Testis (tissue), 2 donors: ENCODE measurements at regions not wholly inside any gene's neighbourhood (a gene's known extent, or its start where the extent isn't known, plus 50 kb on each side); places are given as distances from the start of the nearest gene placed in this dataset.

ENCODE experiments used
- DNase-seq: peaks from one replicate; pipeline ENCODE4 v3.0.0-alpha.2; 2019
- H3K27ac ChIP-seq, 2 donors: fragments of 200-600 bp; sonication (generic); one replicate each; pipeline ENCODE4 v1.5.1; 2019
- H3K27me3 ChIP-seq: fragments of 200-600 bp; sonication (generic); one replicate; pipeline ENCODE4 v1.5.1; 2019
- H3K36me3 ChIP-seq: fragments of 200-600 bp; sonication (generic); one replicate; pipeline ENCODE4 v1.5.1; 2017; ENCODE audit warnings: low read depth; ENCODE audit errors: missing control alignments
- H3K4me1 ChIP-seq: fragments of 200-600 bp; sonication (generic); one replicate; pipeline ENCODE4 v1.5.1; 2019
- H3K4me3 ChIP-seq, 2 donors: fragments of 200-600 bp; sonication (generic); one replicate each; pipeline ENCODE4 v1.5.1; 2017 to 2019
- H3K9me3 ChIP-seq: fragments of 200-600 bp; sonication (generic); one replicate; pipeline ENCODE4 v1.5.1; 2017
- POLR2A ChIP-seq: fragments of 450-650 bp; IDR thresholded peaks from one replicate; pipeline ENCODE4 v1.6.1; 2017; ENCODE audit warnings: antibody characterized with exemption, mild to moderate bottlenecking, moderate library complexity
- WGBS, 2 donors: methylation state at CpG; one replicate each; pipeline ENCODE4 v1.1.5; 2018; 5-methylcytosine and 5-hydroxymethylcytosine counted together
- intact Hi-C: fragments of 100-400 bp; cut with DNase I; formaldehyde crosslinking; loops from one replicate; pipeline ENCODE4 v1.15.1; 2023; ENCODE audit warnings: low total_unique reads
- TF ChIP-seq, protein P1 (sequence below), 3 experiments: fragments of 450-650 bp in 2 of 3; fragments of 200-600 bp in 1 of 3; sonication (generic) in 1 of 3; IDR thresholded peaks; one replicate each; pipeline ENCODE4 v1.5.1; 2016 to 2019; ENCODE audit warnings: antibody characterized with exemption in 3 of 3, mild to moderate bottlenecking in 2 of 3, moderate library complexity in 1 of 3

DNA sequence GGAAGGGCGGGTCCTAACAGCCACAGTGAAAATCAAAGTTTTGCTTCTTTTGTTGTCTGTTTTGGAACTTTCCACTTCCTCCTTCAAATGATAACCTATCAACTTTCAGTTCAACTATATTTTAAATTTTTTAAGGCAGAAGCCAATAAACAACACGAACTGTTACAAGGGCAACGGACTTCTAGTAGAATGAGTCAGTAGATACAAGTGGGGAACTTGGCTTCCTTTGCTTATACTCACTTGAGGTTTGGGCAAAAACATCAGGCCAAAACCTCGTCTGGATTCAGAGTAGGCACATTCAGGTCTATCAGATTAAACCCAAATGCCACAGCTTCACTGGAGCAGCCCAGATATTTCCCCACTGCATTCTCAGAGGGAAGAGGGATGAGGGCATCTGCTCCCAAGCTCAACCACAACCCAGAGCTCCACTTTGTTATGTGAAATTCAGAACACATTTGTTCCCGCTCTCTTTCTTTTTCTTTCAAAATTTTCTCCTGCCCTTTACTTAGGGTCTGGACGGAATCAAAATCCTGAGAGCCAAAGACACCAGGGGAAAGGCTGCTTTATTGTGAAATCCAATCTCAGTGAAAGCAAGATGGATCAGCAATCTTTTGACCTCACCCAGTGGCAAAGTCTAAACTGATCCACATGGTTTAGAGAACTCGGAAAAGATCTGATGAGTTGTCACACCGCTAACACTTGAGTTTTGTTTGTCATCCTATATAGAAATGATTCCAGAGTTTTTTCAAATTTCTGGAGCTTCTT is 152.5 kb upstream of the BTG1 start:
- no peaks in the 10 kb centered on the region for H3K27me3 ChIP-seq
- intact Hi-C loops, result no loop called here
- H3K27ac ChIP-seq, result peak overlapping the region in 1 of 2 donors; percentile 14
- 75 to 78% methylated on average over 8 of the region's 8 CpGs for WGBS, 2 donors
- no peak overlapping the region for H3K4me3 ChIP-seq
- no peak for TF ChIP-seq POLR2A
- TF ChIP-seq, protein P1, sequence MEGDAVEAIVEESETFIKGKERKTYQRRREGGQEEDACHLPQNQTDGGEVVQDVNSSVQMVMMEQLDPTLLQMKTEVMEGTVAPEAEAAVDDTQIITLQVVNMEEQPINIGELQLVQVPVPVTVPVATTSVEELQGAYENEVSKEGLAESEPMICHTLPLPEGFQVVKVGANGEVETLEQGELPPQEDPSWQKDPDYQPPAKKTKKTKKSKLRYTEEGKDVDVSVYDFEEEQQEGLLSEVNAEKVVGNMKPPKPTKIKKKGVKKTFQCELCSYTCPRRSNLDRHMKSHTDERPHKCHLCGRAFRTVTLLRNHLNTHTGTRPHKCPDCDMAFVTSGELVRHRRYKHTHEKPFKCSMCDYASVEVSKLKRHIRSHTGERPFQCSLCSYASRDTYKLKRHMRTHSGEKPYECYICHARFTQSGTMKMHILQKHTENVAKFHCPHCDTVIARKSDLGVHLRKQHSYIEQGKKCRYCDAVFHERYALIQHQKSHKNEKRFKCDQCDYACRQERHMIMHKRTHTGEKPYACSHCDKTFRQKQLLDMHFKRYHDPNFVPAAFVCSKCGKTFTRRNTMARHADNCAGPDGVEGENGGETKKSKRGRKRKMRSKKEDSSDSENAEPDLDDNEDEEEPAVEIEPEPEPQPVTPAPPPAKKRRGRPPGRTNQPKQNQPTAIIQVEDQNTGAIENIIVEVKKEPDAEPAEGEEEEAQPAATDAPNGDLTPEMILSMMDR (IDR thresholded peaks at IDR 0.05), result no peak
- no peaks in the 10 kb centered on the region for H3K36me3 ChIP-seq
- DNase-seq, result no peak
- H3K4me1 ChIP-seq, result no peaks in the 10 kb centered on the region
- no peaks in the 10 kb centered on the region for H3K9me3 ChIP-seq

DNA sequence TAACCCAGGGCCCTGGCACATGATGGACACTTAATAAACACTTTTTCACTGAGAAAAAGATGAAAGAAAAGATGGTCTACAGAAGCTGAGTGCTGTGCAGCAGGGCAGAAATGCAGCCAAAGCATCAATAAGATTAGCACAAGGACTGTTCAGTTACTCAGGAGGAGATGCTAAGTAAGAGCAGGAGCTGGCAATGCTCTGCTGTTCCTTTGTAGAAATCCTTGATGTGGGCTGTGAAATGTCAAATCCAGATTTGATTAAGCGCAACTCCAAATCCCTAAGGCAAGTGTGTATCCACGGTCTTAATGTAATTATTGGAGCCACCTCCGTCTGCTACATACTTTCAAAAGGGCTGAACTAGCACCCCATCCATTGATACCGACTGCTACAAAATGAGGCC is 151.8 kb upstream of the BTG1 start:
- intact Hi-C loops, result no loop called here
- no peak overlapping the region for H3K27ac ChIP-seq
- no peaks in the 10 kb centered on the region for H3K9me3 ChIP-seq
- H3K27me3 ChIP-seq, result no peaks in the 10 kb centered on the region
- WGBS, 2 donors, result 70 to 89% methylated on average over 4 of the region's 4 CpGs
- H3K36me3 ChIP-seq, result no peaks in the 10 kb centered on the region
- no peak overlapping the region for H3K4me3 ChIP-seq
- DNase-seq, result no peak
- TF ChIP-seq, protein P1 (IDR thresholded peaks at IDR 0.05), result no peak
- no peak for TF ChIP-seq POLR2A
- no peaks in the 10 kb centered on the region for H3K4me1 ChIP-seq

DNA sequence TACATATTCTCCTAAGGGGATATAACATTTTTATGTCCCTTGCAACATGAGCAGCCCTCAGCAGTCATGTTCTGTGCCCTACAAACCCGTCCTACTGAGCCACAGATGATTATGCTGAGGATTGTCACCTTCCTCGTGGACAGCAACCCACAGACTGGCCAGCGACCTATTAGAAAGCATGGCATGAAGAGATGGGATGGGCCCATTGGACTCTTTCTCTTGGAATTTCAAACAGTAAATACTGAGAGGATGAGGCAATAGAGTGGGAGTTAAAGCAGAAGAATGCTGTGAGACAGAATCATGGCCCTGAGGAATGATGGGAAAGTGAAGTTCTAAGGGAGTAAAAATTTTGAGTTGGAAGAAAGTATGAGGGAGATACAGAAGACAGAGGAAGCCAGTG is 149.9 kb upstream of the BTG1 start:
- no peak overlapping the region for H3K4me3 ChIP-seq
- H3K36me3 ChIP-seq, result no peaks in the 10 kb centered on the region
- TF ChIP-seq POLR2A, result no peak
- TF ChIP-seq, protein P1 (IDR thresholded peaks at IDR 0.05), result no peak
- DNase-seq, result no peak
- WGBS, 2 donors, result 90 to 91% methylated on average over 3 of the region's 3 CpGs
- no peak overlapping the region for H3K27ac ChIP-seq
- no peaks in the 10 kb centered on the region for H3K27me3 ChIP-seq
- intact Hi-C loops, result no loop called here
- H3K4me1 ChIP-seq, result no peaks in the 10 kb centered on the region
- no peaks in the 10 kb centered on the region for H3K9me3 ChIP-seq

- no peaks in the 10 kb centered on the region for H3K27me3 ChIP-seq
- H3K4me1 ChIP-seq, result no peaks in the 10 kb centered on the region
- H3K9me3 ChIP-seq, result no peaks in the 10 kb centered on the region
- 87 to 97% methylated on average over 4 of the region's 4 CpGs for WGBS, 2 donors
- H3K27ac ChIP-seq, result no peak overlapping the region
- H3K4me3 ChIP-seq, result no peak overlapping the region
- no peak for DNase-seq
- intact Hi-C loops, result no loop called here
- TF ChIP-seq, protein P1 (IDR thresholded peaks at IDR 0.05), result no peak
- no peak for TF ChIP-seq POLR2A
- H3K36me3 ChIP-seq, result no peaks in the 10 kb centered on the region
Observed at GRCh38 chr12:92294676-92295440, 149.2 kb upstream of the BTG1 start.
